Stimulated activated naive CD8-positive, alpha-beta T cell treated with anti-CD3 and anti-CD28 coated beads, Interleukin-15, Interleukin-2, amounts not matched to agents 100 ng/mL and 50 ng/mL, for 24 hours (primary cell): ENCODE measurements at regions not wholly inside any gene's neighbourhood (a gene's known extent, or its start where the extent isn't known, plus 50 kb on each side); places are given as distances from the start of the nearest gene placed in this dataset.
A peak's percentile ranks its signal among the peaks of the same experiment; 100 is the strongest.
"Not testable (repeated sequence)": the region's sequence is repeated elsewhere in the genome, so short reads cannot be mapped to it uniquely, and the experiment has no call there.

Source experiments
- H3K27ac Mint-ChIP-seq: one replicate; pipeline ENCODE4 v1.8.0; 2021; ENCODE audit warnings: mild to moderate bottlenecking, mixed read lengths
- H3K27me3 Mint-ChIP-seq: one replicate; pipeline ENCODE4 v1.8.0; 2021; ENCODE audit warnings: mixed read lengths
- H3K36me3 Mint-ChIP-seq: one replicate; pipeline ENCODE4 v1.8.0; 2021; ENCODE audit warnings: low read depth, mixed read lengths
- H3K4me1 Mint-ChIP-seq: one replicate; pipeline ENCODE4 v1.8.0; 2021; ENCODE audit warnings: low read depth, mixed read lengths
- H3K4me3 Mint-ChIP-seq: one replicate; pipeline ENCODE4 v1.8.0; 2021; ENCODE audit warnings: mild to moderate bottlenecking, mixed read lengths
- H3K9me3 Mint-ChIP-seq: one replicate; pipeline ENCODE4 v1.8.0; 2021; ENCODE audit warnings: mixed read lengths

- Mint-ChIP-seq H3K27ac (no peak overlapping the region), H3K36me3 (no peaks in the 10 kb centered on the region), H3K9me3 (no peaks in the 10 kb centered on the region), H3K4me1 (peaks cover 27% of the 10 kb centered on the region), H3K27me3 (no peaks in the 10 kb centered on the region), H3K4me3 (no peak overlapping the region)
Measured at GRCh38 chr22:19595532-19595931, 71.3 kb upstream of the CLDN5 start.

- H3K4me1 Mint-ChIP-seq = peaks cover 27% of the 10 kb centered on the region
- peak overlapping the region; percentile 27 for H3K4me3 Mint-ChIP-seq
- H3K36me3 Mint-ChIP-seq = no peaks in the 10 kb centered on the region
- H3K27ac Mint-ChIP-seq = peak overlapping the region; percentile 9
- H3K27me3 Mint-ChIP-seq = no peaks in the 10 kb centered on the region
- no peaks in the 10 kb centered on the region for H3K9me3 Mint-ChIP-seq
Measured at GRCh38 chr22:19596680-19597398, 72.6 kb upstream of the CLDN5 start.

GRCh38 chr22:19597399-19597735 lies 73.2 kb upstream of the CLDN5 start:
- Mint-ChIP-seq H3K36me3 (no peaks in the 10 kb centered on the region), H3K27me3 (no peaks in the 10 kb centered on the region), H3K4me3 (peak overlapping the region; percentile 27), H3K9me3 (no peaks in the 10 kb centered on the region), H3K27ac (peak overlapping the region; percentile 9), H3K4me1 (peaks cover 27% of the 10 kb centered on the region)

- H3K9me3 Mint-ChIP-seq = no peaks in the 10 kb centered on the region
- peak overlapping the region; percentile 6 for H3K27ac Mint-ChIP-seq
- no peak overlapping the region for H3K4me3 Mint-ChIP-seq
- no peaks in the 10 kb centered on the region for H3K27me3 Mint-ChIP-seq
- H3K36me3 Mint-ChIP-seq = no peaks in the 10 kb centered on the region
- H3K4me1 Mint-ChIP-seq = peaks cover 33% of the 10 kb centered on the region
Measured at GRCh38 chr22:19598054-19598855, 74.0 kb upstream of the CLDN5 start.

DNA sequence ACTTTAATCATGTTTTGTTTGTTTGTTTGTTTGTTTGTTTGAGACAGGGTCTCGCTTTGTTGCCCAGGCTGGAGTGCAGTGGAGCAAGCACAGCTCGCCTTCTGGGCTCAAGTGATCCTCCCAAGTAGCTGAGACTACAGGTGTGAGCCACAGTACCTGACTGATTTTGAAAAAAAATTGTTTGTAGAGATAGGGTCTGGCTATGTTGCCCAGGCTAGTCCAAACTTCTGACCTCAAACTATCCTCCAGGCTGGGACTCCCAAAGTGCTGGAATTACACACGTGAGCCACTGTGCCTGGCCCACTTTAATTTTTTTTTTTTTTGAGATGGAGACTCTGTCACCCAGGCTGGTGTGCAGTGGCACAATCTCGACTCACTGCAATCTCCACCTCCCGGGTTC lies 74.8 kb upstream of the CLDN5 start:
- Mint-ChIP-seq H3K4me3 (no peak overlapping the region), H3K4me1 (peaks cover 33% of the 10 kb centered on the region), H3K9me3 (no peaks in the 10 kb centered on the region), H3K36me3 (no peaks in the 10 kb centered on the region), H3K27ac (peak overlapping the region; percentile 6), H3K27me3 (no peaks in the 10 kb centered on the region)

- no peaks in the 10 kb centered on the region for H3K27me3 Mint-ChIP-seq
- H3K9me3 Mint-ChIP-seq = no peaks in the 10 kb centered on the region
- H3K27ac Mint-ChIP-seq = no peak overlapping the region
Measured at GRCh38 chr22:19599626-19600243, 75.5 kb upstream of the CLDN5 start.

DNA sequence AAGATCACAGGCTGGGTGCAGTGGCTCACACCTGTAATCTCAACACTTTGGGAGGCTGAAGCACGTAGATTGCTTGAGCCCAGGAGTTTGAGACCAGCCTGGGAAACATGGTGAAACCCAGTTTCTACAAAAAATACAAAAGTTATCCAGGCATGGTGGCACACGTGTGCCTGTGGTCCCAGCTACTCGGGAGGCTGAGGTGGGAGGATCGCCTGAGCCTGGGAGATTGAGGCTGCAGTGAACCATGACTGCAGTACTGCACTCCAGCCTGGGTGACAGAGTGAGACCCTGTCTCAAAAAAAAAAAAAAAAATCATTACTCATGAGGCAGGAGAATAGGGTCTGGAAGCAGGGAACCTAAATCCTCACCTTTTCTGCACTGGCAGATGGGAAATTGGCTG lies 79.1 kb upstream of the CLDN5 start:
- H3K9me3 Mint-ChIP-seq, H3K27me3 Mint-ChIP-seq, H3K36me3 Mint-ChIP-seq, H3K27ac Mint-ChIP-seq, H3K4me3 Mint-ChIP-seq: not testable (repeated sequence)
- H3K4me1 Mint-ChIP-seq = peaks cover 34% of the 10 kb centered on the region

More at GRCh38 chr22:19599626-19600243, 75.5 kb upstream of the CLDN5 start:
- Mint-ChIP-seq H3K36me3 (no peaks in the 10 kb centered on the region), H3K4me3 (no peak overlapping the region), H3K4me1 (peaks cover 33% of the 10 kb centered on the region)

DNA sequence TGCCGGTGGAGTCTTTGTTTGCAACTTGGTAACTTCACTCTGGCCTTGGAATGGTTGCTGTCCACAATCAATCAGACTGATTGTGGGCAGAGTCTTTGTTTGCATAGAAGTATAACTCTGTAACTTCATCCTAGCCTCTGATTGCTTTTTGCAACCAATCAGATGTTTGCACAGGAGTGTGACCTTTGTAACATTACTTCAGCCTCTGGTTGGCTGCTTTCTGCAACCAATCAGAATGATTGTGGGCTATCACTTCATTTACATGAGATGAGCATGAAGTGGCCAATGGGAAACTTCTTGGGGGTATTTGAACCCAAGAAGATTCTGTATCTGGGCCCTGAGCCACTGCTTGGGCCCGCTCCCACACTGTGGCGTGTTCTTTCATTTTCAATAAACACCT lies 79.6 kb upstream of the CLDN5 start:
- Mint-ChIP-seq H3K36me3 (no peaks in the 10 kb centered on the region), H3K9me3 (no peaks in the 10 kb centered on the region), H3K27ac (no peak overlapping the region), H3K4me3 (no peak overlapping the region), H3K27me3 (peaks cover 3% of the 10 kb centered on the region), H3K4me1 (peaks cover 33% of the 10 kb centered on the region)

GRCh38 chr22:19604711-19605268 lies 80.6 kb upstream of the CLDN5 start:
- peaks cover 6% of the 10 kb centered on the region for H3K27me3 Mint-ChIP-seq
- H3K4me1 Mint-ChIP-seq = peaks cover 32% of the 10 kb centered on the region
- H3K9me3 Mint-ChIP-seq = no peaks in the 10 kb centered on the region
- H3K4me3 Mint-ChIP-seq = no peak overlapping the region
- H3K27ac Mint-ChIP-seq = no peak overlapping the region
- no peaks in the 10 kb centered on the region for H3K36me3 Mint-ChIP-seq

DNA sequence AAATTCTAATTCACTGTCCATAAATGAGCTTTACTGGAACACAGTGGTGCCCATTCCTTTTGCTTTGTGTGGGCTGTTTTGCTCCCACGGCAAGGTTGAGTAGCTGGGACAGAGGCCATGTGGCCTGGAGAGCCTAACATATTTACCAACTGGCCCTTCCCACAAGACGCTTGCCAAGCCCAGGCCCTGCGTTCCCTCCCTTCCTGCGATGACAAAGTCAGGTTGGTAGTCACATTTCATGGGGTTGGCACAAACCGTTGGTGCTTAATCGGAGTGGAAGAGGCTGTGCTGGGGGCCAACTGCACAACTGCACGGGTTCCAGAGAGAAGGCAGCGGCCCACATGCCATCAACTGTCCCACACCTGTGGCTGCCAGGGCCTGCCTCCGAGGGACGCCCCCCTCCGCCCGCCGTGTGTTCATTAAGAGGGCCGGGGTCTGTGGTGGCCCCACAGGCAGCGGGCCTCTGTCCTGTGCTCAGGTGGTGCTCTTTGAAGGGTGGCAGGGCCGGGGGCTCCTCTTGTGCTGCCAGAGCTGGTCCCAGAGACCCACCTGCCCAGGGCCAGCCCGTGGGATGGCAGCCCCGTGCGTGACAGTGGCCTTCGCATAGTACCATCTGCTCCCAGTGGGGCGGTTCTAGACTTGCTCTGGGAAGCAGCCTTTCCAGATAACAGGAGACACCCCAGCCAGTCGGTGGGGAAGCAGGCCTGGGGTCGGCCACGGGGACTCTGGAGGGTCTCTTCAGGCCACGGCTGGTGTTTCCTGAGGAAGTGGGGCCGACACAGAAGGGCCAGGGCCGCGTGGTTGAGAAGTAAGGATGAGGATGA lies 81.5 kb upstream of the CLDN5 start:
- Mint-ChIP-seq H3K9me3 (no peaks in the 10 kb centered on the region), H3K27me3 (peaks cover 6% of the 10 kb centered on the region), H3K4me3 (no peak overlapping the region), H3K4me1 (peaks cover 38% of the 10 kb centered on the region), H3K27ac (no peak overlapping the region), H3K36me3 (no peaks in the 10 kb centered on the region)

GRCh38 chr22:19606332-19607191 lies 82.4 kb upstream of the CLDN5 start:
- peaks cover 45% of the 10 kb centered on the region for H3K4me1 Mint-ChIP-seq

GRCh38 chr22:19607192-19608002 lies 83.2 kb upstream of the CLDN5 start:
- Mint-ChIP-seq H3K27ac (no peak overlapping the region), H3K36me3 (no peaks in the 10 kb centered on the region), H3K9me3 (no peaks in the 10 kb centered on the region), H3K27me3 (peaks cover 6% of the 10 kb centered on the region), H3K4me1 (peaks cover 53% of the 10 kb centered on the region), H3K4me3 (no peak overlapping the region)

More at GRCh38 chr22:19606332-19607191, 82.4 kb upstream of the CLDN5 start:
- Mint-ChIP-seq H3K27ac (no peak overlapping the region), H3K4me3 (no peak overlapping the region), H3K9me3 (no peaks in the 10 kb centered on the region), H3K36me3 (no peaks in the 10 kb centered on the region), H3K27me3 (peaks cover 6% of the 10 kb centered on the region)

GRCh38 chr22:19608003-19608690 lies 83.9 kb upstream of the CLDN5 start:
- Mint-ChIP-seq H3K36me3 (no peaks in the 10 kb centered on the region), H3K27ac (no peak overlapping the region), H3K4me1 (peaks cover 51% of the 10 kb centered on the region), H3K4me3 (no peak overlapping the region), H3K27me3 (peaks cover 6% of the 10 kb centered on the region), H3K9me3 (no peaks in the 10 kb centered on the region)
